Suppressor macrophage (primary cell): ENCODE measurements at regions not wholly inside any gene's neighbourhood (a gene's known extent, or its start where the extent isn't known, plus 50 kb on each side); places are given as distances from the start of the nearest gene placed in this dataset.
A peak's percentile ranks its signal among the peaks of the same experiment; 100 is the strongest.

Experiments
- DNase-seq, 4 experiments: peaks; one replicate each; pipeline ENCODE4 v3.0.0-alpha.2; 2020 to 2022

GRCh38 chr5:167992868-167993267 lies 298.6 kb upstream of the WWC1 start:
- DNase-seq, result no peak

DNA sequence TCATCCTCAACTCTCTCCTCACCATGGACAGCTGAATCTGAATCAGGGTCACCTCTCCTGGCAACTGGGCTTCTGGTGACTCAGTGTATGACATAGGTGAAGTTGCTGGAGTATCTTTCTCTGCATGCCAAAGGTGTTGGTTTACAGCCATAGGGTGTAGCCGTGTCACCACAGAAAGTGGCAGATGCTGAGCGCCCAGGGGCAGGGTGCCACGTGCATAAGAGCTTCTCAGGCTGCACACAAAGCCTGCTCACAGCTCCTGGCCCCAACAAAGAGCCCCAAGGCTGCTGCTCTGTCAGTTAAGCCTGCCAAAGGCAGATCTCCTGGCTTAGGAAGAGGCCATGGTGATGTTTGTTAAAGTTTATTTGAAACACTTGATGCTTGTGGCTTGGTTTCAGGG lies 297.7 kb upstream of the WWC1 start:
- no peak for DNase-seq

- no peak for DNase-seq
These were observed 295.5 kb upstream of the WWC1 start for GRCh38 chr5:167995844-167996425.

DNA sequence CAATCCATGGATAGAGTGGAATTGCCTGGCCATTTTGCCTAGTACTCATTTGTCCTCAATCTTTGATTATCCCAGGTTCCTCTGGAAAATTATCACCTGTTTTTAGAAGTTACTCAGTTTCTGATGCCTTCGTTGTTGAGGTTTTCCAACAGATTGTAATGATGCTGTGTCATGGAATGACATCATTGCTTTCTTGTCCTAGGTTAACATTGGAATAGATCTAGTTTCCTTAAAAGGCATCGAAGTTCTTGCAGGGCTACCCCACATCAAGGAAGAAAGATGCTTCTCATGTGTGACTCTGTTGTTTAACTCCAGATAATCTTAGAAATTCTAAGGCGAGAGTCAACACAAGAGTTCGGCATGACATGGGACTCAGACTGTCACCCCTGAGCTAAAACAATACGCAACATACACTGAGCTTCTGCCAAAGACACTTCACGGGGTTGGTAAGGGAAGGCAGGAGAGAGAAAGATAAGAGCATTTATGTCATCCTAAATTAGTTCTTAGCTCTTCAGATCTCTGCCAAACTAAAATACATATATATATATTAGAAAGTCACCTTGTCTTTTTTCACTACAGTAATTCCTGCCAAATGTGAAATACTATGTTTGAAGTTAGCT lies 293.2 kb upstream of the WWC1 start:
- no peak for DNase-seq

GRCh38 chr5:167999182-167999581 lies 292.3 kb upstream of the WWC1 start:
- DNase-seq, result no peak

DNA sequence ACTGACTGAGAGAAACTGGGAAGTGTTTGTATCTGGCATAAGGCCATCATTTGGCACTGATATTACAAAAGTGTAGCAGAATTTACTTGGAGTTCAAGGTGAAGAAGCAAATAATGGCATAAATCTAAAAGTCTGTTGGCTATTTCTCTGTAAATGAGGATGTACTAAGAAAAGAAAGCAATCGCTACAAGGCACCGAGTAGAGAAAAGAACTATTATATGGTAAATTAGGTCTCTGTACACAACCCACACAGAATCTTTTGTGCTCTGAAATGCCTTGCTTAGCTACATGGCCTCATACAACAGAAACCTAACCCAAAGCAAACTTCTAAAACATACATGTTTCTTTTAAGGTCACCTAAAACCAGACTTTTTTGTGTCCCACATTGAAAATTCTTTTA lies 290.1 kb upstream of the WWC1 start:
- no peak for DNase-seq

DNA sequence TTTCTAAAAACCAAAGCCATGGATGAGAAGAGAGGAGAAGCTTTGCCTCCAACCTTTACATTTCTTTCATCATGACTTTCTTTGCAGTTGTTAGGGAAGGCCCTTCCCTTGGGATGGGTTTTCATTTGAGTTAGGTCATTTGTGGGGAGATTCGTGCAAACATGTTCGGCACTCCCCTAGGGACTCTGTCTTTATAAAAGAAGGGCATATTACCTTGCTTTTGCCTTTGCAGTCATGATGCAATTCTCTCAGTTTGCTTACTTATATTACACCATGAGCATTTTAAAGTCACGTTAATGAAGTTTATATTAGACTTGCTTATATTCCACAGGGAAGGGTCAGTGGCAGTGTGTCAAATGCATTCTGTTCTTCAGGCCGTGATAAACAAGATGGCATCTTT lies 289.3 kb upstream of the WWC1 start:
- DNase-seq, result no peak

DNA sequence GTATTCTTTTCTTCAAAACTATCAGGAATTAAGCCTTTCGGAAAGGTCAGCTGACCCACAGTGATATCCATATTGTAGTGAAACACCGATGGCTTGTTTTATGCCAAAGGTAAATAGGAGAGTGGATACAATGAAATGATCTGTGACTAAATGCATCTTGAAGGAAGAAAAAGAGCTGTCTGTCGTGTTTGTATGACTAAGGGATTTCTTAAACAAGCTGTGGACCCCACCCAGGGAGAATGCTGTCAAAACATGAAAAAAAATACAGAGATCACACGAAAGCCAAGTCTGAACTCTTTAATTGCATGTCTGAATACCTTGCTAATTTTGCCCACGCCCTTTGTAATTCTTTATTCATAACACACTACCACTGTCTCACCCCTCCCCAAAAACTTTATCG lies 286.4 kb upstream of the WWC1 start:
- no peak for DNase-seq

DNA sequence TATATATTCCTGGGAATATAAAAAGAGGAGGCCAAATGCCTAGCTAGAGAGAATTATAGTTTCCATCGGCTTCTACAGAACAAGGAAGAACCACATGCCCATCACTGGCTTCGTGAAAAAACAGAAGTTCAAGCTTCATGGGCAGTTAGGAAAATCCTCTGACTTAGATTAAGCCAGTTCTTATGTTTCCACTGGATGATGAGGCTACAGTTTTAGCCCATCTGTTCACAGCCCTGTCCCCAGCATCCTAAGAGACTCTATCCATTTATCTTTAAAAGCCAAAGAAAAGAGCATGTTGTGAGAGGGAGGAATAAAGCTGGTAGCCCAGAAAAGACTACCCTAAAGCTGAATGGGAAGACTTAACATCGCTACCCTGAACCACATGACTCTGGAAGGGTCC lies 285.5 kb upstream of the WWC1 start:
- DNase-seq, result no peak

DNA sequence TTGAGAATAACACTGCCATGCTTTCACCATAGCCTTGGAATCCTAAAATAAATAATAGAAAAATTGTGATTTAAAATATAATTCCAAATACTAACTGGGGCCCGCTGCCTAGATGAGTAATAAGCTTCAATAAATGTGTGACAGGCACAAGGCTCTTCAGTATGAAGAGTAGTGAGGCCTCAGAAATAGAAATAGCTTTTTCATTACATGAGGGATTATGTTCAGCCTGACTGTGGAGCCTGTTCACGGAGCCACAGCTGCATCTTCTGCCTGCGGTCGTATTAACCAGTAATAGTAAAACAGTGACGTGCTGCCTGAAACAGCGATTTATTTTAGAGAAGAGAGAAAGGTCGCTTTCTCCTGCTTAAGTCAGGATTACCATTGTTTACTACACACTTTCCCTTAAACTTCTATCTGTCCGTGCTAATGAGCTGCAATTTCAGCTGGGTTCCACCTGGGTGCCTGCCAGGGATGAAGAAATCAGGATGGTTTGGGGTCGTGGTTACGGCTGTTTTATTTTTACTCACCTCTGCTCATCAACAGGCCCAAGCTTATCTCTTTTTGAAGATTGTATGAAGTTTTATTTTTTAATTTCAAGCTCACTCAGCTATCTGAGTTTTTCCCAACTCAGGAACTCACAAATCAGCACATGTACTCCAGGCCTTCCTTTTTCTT lies 284.9 kb upstream of the WWC1 start:
- DNase-seq, result no peak

GRCh38 chr5:168007286-168007685 lies 284.2 kb upstream of the WWC1 start:
- no peak for DNase-seq

- no peak for DNase-seq
These were observed 282.9 kb upstream of the WWC1 start for GRCh38 chr5:168008555-168008954.

GRCh38 chr5:168011096-168011495 lies 280.3 kb upstream of the WWC1 start:
- DNase-seq, result no peak

GRCh38 chr5:168012006-168012405 lies 279.4 kb upstream of the WWC1 start:
- DNase-seq, result no peak

GRCh38 chr5:168013546-168013945 lies 277.9 kb upstream of the WWC1 start:
- DNase-seq, result no peak

GRCh38 chr5:168014433-168015123 lies 276.9 kb upstream of the WWC1 start:
- no peak for DNase-seq

DNA sequence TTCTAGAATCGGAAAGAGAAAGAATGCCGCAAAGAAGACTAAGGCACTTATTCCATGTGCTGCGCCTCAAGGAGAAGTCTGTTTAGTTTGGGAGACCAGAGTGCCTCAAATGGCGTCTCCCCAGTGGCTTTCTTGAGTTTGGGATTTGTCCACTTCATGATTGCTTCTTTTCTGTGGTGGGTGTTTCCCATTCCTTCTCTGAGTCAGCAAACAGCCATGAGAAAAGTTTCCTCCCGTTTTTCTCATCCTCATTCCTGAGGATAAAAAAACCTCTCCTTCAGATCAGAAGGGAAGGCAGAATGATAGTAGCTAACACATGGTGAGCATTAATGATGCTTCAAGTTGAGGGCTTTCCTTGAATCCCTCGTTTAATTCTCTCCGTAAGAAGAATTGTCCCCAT lies 275.9 kb upstream of the WWC1 start:
- no peak for DNase-seq

- DNase-seq, result no peak
These were observed 274.1 kb upstream of the WWC1 start for GRCh38 chr5:168017313-168017712.

DNA sequence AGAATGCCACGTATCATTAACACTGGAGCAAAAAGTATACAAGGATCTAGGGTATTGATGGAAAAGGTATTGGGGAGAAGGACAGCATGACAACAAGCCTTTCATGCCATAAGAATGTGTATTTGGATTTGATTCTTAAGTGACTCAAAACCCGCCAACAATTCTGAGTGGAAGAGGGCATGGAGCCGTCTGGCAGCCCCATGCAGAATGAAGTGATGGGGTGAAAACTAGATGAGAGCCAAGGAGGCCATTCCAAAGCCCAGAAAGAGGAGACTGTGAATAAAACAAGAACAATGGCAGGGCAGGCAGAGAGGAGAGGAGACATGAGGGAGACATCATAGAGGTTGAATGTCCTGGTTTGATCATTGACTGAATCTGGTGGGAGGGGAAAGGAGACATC lies 272.3 kb upstream of the WWC1 start:
- no peak for DNase-seq

GRCh38 chr5:168020542-168021294 lies 270.7 kb upstream of the WWC1 start:
- DNase-seq, result peak; percentile 10 to 47 (median 30)

DNA sequence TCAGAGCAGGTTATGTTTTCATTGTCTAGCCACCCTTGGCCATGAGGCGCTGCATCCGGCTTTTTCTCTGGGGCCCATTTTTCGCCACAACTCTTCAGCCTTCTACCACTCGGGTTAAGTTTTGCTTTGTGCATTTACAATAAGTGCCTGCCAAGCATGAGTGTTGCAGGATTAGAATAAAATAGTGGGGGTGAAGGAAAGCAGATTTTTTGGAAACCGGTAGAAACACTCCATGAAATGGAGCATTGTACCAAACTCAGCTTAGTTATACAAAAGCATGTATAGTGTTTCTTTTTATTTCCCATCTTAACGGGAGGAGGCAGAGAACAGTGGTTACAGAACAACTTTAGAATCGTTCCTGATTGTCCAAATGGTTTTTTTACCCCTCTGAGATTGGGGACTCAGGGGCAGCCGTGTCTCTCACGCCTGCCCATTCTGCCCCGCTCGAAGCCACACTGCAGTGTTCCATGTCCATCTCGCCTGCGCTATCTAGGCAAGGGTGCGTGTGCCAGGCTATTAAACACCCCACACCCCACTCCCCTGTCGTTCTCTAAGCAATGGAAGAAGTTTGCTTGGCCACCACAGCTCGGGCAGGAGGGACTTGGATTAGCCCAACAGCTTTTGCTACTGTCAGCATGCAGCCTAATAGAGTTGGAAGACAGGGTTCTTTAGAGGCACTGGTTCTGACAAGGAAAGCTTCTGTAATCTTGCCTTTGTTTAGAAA lies 268.8 kb upstream of the WWC1 start:
- no peak for DNase-seq

GRCh38 chr5:168023191-168023590 lies 268.3 kb upstream of the WWC1 start:
- no peak for DNase-seq
